ENCODE measurements at regions not wholly inside any gene's neighbourhood (a gene's known extent, or its start where the extent isn't known, plus 50 kb on each side); places are given as distances from the start of the nearest gene placed in this dataset.

GRCh38 chr3:16012086-16012485 lies 162.4 kb upstream of the GALNT15 start:
- Mint-ChIP-seq H3K27me3 (ENCODE audit: low read depth) (no peaks in the 10 kb centered on the region; the same call in 1 of the 2 replicates), H3K36me3 (ENCODE audit: insufficient read depth in 1 of 3, low read depth in 3 of 3) (no peaks in the 10 kb centered on the region), H3K4me1 (peaks cover 0 to 3% of the 10 kb centered on the region in 2 experiments; a peak in 2 of 4 replicates), H3K9me3 (peaks cover 3 to 7% of the 10 kb centered on the region in 2 experiments; a peak in 3 of 5 replicates), H3K4me3 (no peak overlapping the region), H3K27ac (no peak overlapping the region)
- H4K5ac ChIP-seq (ENCODE audit: insufficient read length, low read depth, low read length), result no peak overlapping the region
- H3K9me3 ChIP-seq (ENCODE audit: control insufficient read depth, low read depth, low read length), result no peaks in the 10 kb centered on the region
- H3K4me1 ChIP-seq (ENCODE audit: insufficient read depth, low read length), result no peaks in the 10 kb centered on the region
- no peak overlapping the region for H3T11ph ChIP-seq (ENCODE audit: low read length)
- no peak overlapping the region for H2AFZ ChIP-seq (ENCODE audit: low read length)
- no peak overlapping the region for H3K4me2 ChIP-seq (ENCODE audit: insufficient read depth, insufficient read length, low read length)
- H4K8ac ChIP-seq (replicated peaks; ENCODE audit: insufficient read length, low read depth, low read length), result no peak overlapping the region
- H4K91ac ChIP-seq (ENCODE audit: insufficient read length, low read depth, low read length), result no peak overlapping the region
- H3K23me2 ChIP-seq (ENCODE audit: insufficient read length, low read depth, low read length, poor library complexity, severe bottlenecking), result no peaks in the 10 kb centered on the region
- no peaks in the 10 kb centered on the region for H4K20me1 ChIP-seq (ENCODE audit: control insufficient read depth, insufficient read depth, insufficient read length)
- no peaks in the 10 kb centered on the region for H3K79me1 ChIP-seq (ENCODE audit: insufficient read depth, low read depth, low read length, poor library complexity, severe bottlenecking)
- H3K56ac ChIP-seq (ENCODE audit: insufficient read length, low read depth, low read length), result no peak overlapping the region
- no peak for DNase-seq
- no peak overlapping the region for H3K18ac ChIP-seq (ENCODE audit: insufficient read length, low read depth, low read length)
- no peak overlapping the region for H2BK20ac ChIP-seq (ENCODE audit: low read depth, low read length, poor library complexity, severe bottlenecking)
- no peak overlapping the region for H2BK120ac ChIP-seq (ENCODE audit: low read depth, low read length, poor library complexity, severe bottlenecking)
- no peaks in the 10 kb centered on the region for H3K27me3 ChIP-seq (ENCODE audit: insufficient read depth, low read length)
- TF ChIP-seq, protein P1, sequence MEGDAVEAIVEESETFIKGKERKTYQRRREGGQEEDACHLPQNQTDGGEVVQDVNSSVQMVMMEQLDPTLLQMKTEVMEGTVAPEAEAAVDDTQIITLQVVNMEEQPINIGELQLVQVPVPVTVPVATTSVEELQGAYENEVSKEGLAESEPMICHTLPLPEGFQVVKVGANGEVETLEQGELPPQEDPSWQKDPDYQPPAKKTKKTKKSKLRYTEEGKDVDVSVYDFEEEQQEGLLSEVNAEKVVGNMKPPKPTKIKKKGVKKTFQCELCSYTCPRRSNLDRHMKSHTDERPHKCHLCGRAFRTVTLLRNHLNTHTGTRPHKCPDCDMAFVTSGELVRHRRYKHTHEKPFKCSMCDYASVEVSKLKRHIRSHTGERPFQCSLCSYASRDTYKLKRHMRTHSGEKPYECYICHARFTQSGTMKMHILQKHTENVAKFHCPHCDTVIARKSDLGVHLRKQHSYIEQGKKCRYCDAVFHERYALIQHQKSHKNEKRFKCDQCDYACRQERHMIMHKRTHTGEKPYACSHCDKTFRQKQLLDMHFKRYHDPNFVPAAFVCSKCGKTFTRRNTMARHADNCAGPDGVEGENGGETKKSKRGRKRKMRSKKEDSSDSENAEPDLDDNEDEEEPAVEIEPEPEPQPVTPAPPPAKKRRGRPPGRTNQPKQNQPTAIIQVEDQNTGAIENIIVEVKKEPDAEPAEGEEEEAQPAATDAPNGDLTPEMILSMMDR (conservative IDR thresholded peaks at IDR 0.05), result no peak
- no peak overlapping the region for H3K27ac ChIP-seq (ENCODE audit: insufficient read length, low read depth, low read length)
- H2BK5ac ChIP-seq (ENCODE audit: insufficient read length, low read length), result no peak overlapping the region
- H3K14ac ChIP-seq (ENCODE audit: insufficient read depth, low read length), result no peak overlapping the region
- no peak overlapping the region for H3K9ac ChIP-seq (ENCODE audit: extremely low read depth, insufficient read length, low read length)
- no peak overlapping the region for H3K4ac ChIP-seq (ENCODE audit: low read depth, low read length)
- H3K23ac ChIP-seq (ENCODE audit: insufficient read length, low read depth, low read length), result no peak overlapping the region
- H3K79me2 ChIP-seq (ENCODE audit: insufficient read depth, low read length), result no peaks in the 10 kb centered on the region
- H2AK5ac ChIP-seq (ENCODE audit: insufficient read length, low read length), result no peak overlapping the region
- H2BK15ac ChIP-seq (ENCODE audit: low read depth, low read length), result no peak overlapping the region
- no peak overlapping the region for H2BK12ac ChIP-seq (ENCODE audit: insufficient read length, low read depth, low read length)
